ENCODE measurements at regions not wholly inside any gene's neighbourhood (a gene's known extent, or its start where the extent isn't known, plus 50 kb on each side); places are given as distances from the start of the nearest gene placed in this dataset.

DNA sequence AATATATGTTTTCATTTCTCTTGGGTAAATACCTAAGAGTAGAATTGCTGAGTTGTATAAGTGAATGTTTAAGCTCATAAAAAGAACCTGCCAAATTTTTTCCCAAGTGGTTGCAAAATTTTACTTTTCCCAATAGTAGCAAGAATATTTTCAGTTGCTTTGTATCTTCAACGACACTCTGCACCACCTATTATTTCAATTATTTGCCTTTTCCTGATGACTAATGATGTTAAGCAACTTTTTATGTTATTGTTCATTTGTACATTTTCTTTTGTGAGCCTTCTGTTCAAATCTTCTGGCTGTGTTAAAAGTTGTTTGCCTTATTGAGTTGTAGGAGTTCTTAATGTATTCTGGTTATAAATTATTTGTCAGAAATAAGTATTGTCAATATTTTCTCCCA, 299.1 kb upstream of the NRIP1 start:
- no peak overlapping the region for H3K27ac ChIP-seq (ENCODE audit: low read depth in 1 of 2, low read length in 1 of 2)
- ATAC-seq (ENCODE audit: insufficient read depth, low FRiP score) = no peak
- no peaks in the 10 kb centered on the region for H3K4me1 ChIP-seq (ENCODE audit: control insufficient read depth in 5 of 5, insufficient read depth in 5 of 5, low read length in 5 of 5)
- no peak for DNase-seq
- H3K4me3 ChIP-seq = no peak overlapping the region
- no peaks in the 10 kb centered on the region for H3K27me3 ChIP-seq (ENCODE audit: control insufficient read depth in 3 of 3, insufficient read depth in 3 of 3, low read length in 2 of 3)
- 58 to 72% methylated on average over 1 of the region's 1 CpG for WGBS, 2 donors
- H3K9ac ChIP-seq (ENCODE audit: insufficient read depth in 1 of 2, low read length in 2 of 2) = no peak overlapping the region
- TF ChIP-seq, protein P1, sequence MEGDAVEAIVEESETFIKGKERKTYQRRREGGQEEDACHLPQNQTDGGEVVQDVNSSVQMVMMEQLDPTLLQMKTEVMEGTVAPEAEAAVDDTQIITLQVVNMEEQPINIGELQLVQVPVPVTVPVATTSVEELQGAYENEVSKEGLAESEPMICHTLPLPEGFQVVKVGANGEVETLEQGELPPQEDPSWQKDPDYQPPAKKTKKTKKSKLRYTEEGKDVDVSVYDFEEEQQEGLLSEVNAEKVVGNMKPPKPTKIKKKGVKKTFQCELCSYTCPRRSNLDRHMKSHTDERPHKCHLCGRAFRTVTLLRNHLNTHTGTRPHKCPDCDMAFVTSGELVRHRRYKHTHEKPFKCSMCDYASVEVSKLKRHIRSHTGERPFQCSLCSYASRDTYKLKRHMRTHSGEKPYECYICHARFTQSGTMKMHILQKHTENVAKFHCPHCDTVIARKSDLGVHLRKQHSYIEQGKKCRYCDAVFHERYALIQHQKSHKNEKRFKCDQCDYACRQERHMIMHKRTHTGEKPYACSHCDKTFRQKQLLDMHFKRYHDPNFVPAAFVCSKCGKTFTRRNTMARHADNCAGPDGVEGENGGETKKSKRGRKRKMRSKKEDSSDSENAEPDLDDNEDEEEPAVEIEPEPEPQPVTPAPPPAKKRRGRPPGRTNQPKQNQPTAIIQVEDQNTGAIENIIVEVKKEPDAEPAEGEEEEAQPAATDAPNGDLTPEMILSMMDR (IDR thresholded peaks at IDR 0.05; ENCODE audit: control extremely low read depth, extremely low read depth) = no peak
- H3K9me3 ChIP-seq (ENCODE audit: control insufficient read depth in 4 of 4, insufficient read depth in 3 of 4, low read length in 3 of 4) = peaks cover 0 to 7% (median 2%) of the 10 kb centered on the region in 4 donors
- no peaks in the 10 kb centered on the region for H3K36me3 ChIP-seq (ENCODE audit: control insufficient read depth in 4 of 4, insufficient read depth in 4 of 4, low read length in 4 of 4)

GRCh38 chr21:15365751-15366392, 301.1 kb upstream of the NRIP1 start:
- H3K36me3 ChIP-seq (ENCODE audit: control insufficient read depth in 4 of 4, insufficient read depth in 4 of 4, low read length in 4 of 4) = no peaks in the 10 kb centered on the region
- TF ChIP-seq, protein P1 (IDR thresholded peaks at IDR 0.05; ENCODE audit: control extremely low read depth, extremely low read depth) = no peak
- H3K27ac ChIP-seq (ENCODE audit: low read depth in 1 of 2, low read length in 1 of 2) = no peak overlapping the region
- peaks cover 0 to 7% (median 2%) of the 10 kb centered on the region in 4 donors for H3K9me3 ChIP-seq (ENCODE audit: control insufficient read depth in 4 of 4, insufficient read depth in 3 of 4, low read length in 3 of 4)
- no peaks in the 10 kb centered on the region for H3K27me3 ChIP-seq (ENCODE audit: control insufficient read depth in 3 of 3, insufficient read depth in 3 of 3, low read length in 2 of 3)
- 91 to 92% methylated on average over 5 of the region's 5 CpGs for WGBS, 2 donors
- H3K4me1 ChIP-seq (ENCODE audit: control insufficient read depth in 5 of 5, insufficient read depth in 5 of 5, low read length in 5 of 5) = no peaks in the 10 kb centered on the region
- DNase-seq (no peak), ATAC-seq (ENCODE audit: insufficient read depth, low FRiP score) (no peak)
- no peak overlapping the region for H3K4me3 ChIP-seq
- H3K9ac ChIP-seq (ENCODE audit: insufficient read depth in 1 of 2, low read length in 2 of 2) = no peak overlapping the region

DNA sequence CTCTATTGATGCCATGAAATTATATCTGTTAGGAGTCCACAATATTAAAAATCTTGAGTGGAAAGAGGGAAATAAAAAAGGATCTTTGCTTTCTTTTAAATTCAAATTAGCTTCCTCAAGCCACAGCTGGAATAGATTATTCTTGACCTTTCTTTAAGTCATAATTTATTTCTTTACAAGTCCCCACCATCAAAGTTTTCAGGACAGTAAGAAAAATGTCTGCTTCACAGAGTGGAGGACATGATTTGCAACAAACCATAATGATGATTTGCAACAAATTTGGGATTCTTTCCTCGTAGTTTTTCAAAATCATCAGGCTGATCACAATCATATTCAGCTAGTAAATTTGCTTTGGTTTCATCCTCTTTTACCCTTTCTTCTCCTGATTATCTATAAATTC, 301.8 kb upstream of the NRIP1 start:
- WGBS, 2 donors = 82 to 88% methylated on average over 1 of the region's 1 CpG
- no peak overlapping the region for H3K9ac ChIP-seq (ENCODE audit: insufficient read depth in 1 of 2, low read length in 2 of 2)

More for the DNA sequence above, 301.8 kb upstream of the NRIP1 start:
- H3K4me3 ChIP-seq = no peak overlapping the region
- no peaks in the 10 kb centered on the region for H3K36me3 ChIP-seq (ENCODE audit: control insufficient read depth in 4 of 4, insufficient read depth in 4 of 4, low read length in 4 of 4)
- H3K9me3 ChIP-seq (ENCODE audit: control insufficient read depth in 4 of 4, insufficient read depth in 3 of 4, low read length in 3 of 4) = peaks cover 0 to 7% (median 2%) of the 10 kb centered on the region in 4 donors
- H3K27ac ChIP-seq (ENCODE audit: low read depth in 1 of 2, low read length in 1 of 2) = no peak overlapping the region
- DNase-seq (no peak), ATAC-seq (ENCODE audit: insufficient read depth, low FRiP score) (no peak)
- no peaks in the 10 kb centered on the region for H3K4me1 ChIP-seq (ENCODE audit: control insufficient read depth in 5 of 5, insufficient read depth in 5 of 5, low read length in 5 of 5)
- TF ChIP-seq, protein P1 (IDR thresholded peaks at IDR 0.05; ENCODE audit: control extremely low read depth, extremely low read depth) = no peak
- H3K27me3 ChIP-seq (ENCODE audit: control insufficient read depth in 3 of 3, insufficient read depth in 3 of 3, low read length in 2 of 3) = no peaks in the 10 kb centered on the region

Measured in lung (tissue), 11 donors.